NB4 (cell line): ENCODE measurements at regions not wholly inside any gene's neighbourhood (a gene's known extent, or its start where the extent isn't known, plus 50 kb on each side); places are given as distances from the start of the nearest gene placed in this dataset.

Source experiments
- MYC ChIP-seq: IDR thresholded peaks from 2 replicates; pipeline ENCODE4 v1.6.1; 2011; ENCODE audit warnings: low read depth, low read length
- POLR2A ChIP-seq: IDR thresholded peaks from 2 replicates; pipeline ENCODE4 v1.6.1; 2011; ENCODE audit warnings: mild to moderate bottlenecking; ENCODE audit not compliant: insufficient read length; ENCODE audit errors: extremely low read depth
- TF ChIP-seq, protein P1 (sequence below): IDR thresholded peaks from one replicate; pipeline ENCODE4 v1.5.1; 2012; ENCODE audit warnings: low read depth, low read length
- TF ChIP-seq, protein P2 (sequence below): IDR thresholded peaks from 2 replicates; pipeline ENCODE4 v1.6.1; 2011; ENCODE audit warnings: low read depth, low read length

DNA sequence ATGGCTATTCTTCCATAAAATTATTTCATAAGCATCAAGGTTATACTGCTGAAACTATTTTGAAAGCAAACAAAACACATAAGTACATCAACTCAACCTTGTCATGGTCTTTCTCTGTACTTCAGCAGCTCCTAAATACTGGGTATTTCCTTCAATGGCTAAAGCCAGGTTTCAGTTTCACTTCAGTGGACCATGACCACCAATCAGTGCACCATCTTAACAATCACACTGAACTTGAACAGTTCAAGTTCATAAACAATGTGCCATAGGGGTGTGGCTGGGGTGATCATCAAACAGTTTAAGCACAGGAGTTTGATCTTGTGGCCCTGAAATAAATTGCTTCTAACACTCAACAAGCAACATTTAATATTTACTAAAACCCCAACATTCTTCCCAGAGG lies 124.1 kb upstream of the FIGN start:
- TF ChIP-seq, protein P1, sequence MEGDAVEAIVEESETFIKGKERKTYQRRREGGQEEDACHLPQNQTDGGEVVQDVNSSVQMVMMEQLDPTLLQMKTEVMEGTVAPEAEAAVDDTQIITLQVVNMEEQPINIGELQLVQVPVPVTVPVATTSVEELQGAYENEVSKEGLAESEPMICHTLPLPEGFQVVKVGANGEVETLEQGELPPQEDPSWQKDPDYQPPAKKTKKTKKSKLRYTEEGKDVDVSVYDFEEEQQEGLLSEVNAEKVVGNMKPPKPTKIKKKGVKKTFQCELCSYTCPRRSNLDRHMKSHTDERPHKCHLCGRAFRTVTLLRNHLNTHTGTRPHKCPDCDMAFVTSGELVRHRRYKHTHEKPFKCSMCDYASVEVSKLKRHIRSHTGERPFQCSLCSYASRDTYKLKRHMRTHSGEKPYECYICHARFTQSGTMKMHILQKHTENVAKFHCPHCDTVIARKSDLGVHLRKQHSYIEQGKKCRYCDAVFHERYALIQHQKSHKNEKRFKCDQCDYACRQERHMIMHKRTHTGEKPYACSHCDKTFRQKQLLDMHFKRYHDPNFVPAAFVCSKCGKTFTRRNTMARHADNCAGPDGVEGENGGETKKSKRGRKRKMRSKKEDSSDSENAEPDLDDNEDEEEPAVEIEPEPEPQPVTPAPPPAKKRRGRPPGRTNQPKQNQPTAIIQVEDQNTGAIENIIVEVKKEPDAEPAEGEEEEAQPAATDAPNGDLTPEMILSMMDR: no peak
- TF ChIP-seq POLR2A (no peak), MYC (no peak)
- TF ChIP-seq, protein P2, sequence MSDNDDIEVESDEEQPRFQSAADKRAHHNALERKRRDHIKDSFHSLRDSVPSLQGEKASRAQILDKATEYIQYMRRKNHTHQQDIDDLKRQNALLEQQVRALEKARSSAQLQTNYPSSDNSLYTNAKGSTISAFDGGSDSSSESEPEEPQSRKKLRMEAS: no peak
